ENCODE measurements at regions not wholly inside any gene's neighbourhood (a gene's known extent, or its start where the extent isn't known, plus 50 kb on each side); places are given as distances from the start of the nearest gene placed in this dataset.

GRCh38 chr4:45241976-45242375, 515.6 kb upstream of the GNPDA2 start:
- TF ChIP-seq JUN (CRISPR knock-in tag; IDR thresholded peaks at IDR 0.05): no peak
- no peak for TF ChIP-seq EZH2 (conservative IDR thresholded peaks at IDR 0.05; ENCODE audit: low read depth, low read length)
- no peak for TF ChIP-seq PBX3 (CRISPR knock-in tag; IDR thresholded peaks at IDR 0.05; ENCODE audit: borderline replicate concordance)
- TF ChIP-seq ZNF558 (CRISPR knock-in tag; IDR thresholded peaks at IDR 0.05; ENCODE audit: borderline replicate concordance): no peak
- no peak for TF ChIP-seq CBFB (CRISPR knock-in tag; IDR thresholded peaks at IDR 0.05)
- no peak for TF ChIP-seq ZMYM2 (CRISPR knock-in tag; IDR thresholded peaks at IDR 0.05)
- no peak for TF ChIP-seq CTCF (CRISPR knock-in tag; IDR thresholded peaks at IDR 0.05)
- TF ChIP-seq HNRNPL (IDR thresholded peaks at IDR 0.05; ENCODE audit: low read depth, low read length): no peak
- no peak for TF ChIP-seq ZNF839 (CRISPR knock-in tag; IDR thresholded peaks at IDR 0.05; ENCODE audit: borderline replicate concordance)
- TF ChIP-seq NPAS2 (CRISPR knock-in tag; IDR thresholded peaks at IDR 0.05; ENCODE audit: borderline replicate concordance): no peak
- TF ChIP-seq PHF21A (CRISPR knock-in tag; IDR thresholded peaks at IDR 0.05): no peak

Measured in HepG2 (cell line).